K562 (cell line): ENCODE measurements at regions not wholly inside any gene's neighbourhood (a gene's known extent, or its start where the extent isn't known, plus 50 kb on each side); places are given as distances from the start of the nearest gene placed in this dataset.

Source experiments
- HEY1 ChIP-seq: fragments of 250-450 bp; sonication (Bioruptor Pico); IDR thresholded peaks from 2 replicates; pipeline ENCODE4 v1.5.0; 2020; ENCODE audit warnings: mild to moderate bottlenecking, moderate library complexity, borderline replicate concordance
- NKRF ChIP-seq: fragments of 450-650 bp; IDR thresholded peaks from 2 replicates; pipeline ENCODE4 v1.6.1; 2016; ENCODE audit warnings: borderline replicate concordance
- PHB2 ChIP-seq: fragments of 450-650 bp; IDR thresholded peaks from 2 replicates; pipeline ENCODE4 v1.6.1; 2017; ENCODE audit warnings: low read depth
- SIX5 ChIP-seq, 2 experiments: IDR thresholded peaks; 2 replicates each; pipeline ENCODE4 v1.6.1; 2011; ENCODE audit warnings: low read length in 2 of 2, borderline replicate concordance in 1 of 2, low read depth in 1 of 2, mild to moderate bottlenecking in 1 of 2, moderate library complexity in 1 of 2; ENCODE audit not compliant: insufficient read depth in 1 of 2
- TFE3 ChIP-seq: fragments of 450-650 bp; formaldehyde crosslinking; IDR thresholded peaks from 2 replicates; pipeline ENCODE4 v1.4.0; 2020; ENCODE audit warnings: mild to moderate bottlenecking, mixed read lengths
- UBTF ChIP-seq, 2 experiments: IDR thresholded peaks; 2 replicates each; pipeline ENCODE4 v1.6.1; 2012; ENCODE audit warnings: improper control_type of control experiment in 2 of 2, low read depth in 2 of 2, low read length in 2 of 2, borderline replicate concordance in 1 of 2
- ZFX ChIP-seq: sonication (generic); formaldehyde crosslinking; IDR thresholded peaks from 2 replicates; pipeline ENCODE4 v1.8.0; 2022; ENCODE audit warnings: mild to moderate bottlenecking, missing genetic modification reagents, moderate library complexity
- ZNF253 ChIP-seq: fragments of 250-450 bp; sonication (Bioruptor Pico); conservative IDR thresholded peaks from 2 replicates; pipeline ENCODE4 v1.6.1; 2021; ENCODE audit warnings: mild to moderate bottlenecking

- TF ChIP-seq UBTF (IDR thresholded peaks at IDR 0.05; ENCODE audit: borderline replicate concordance in 1 of 2, low read depth in 2 of 2, low read length in 2 of 2) (no peak), HEY1 (no peak), PHB2 (no peak), TFE3 (CRISPR knock-in tag) (no peak), SIX5 (IDR thresholded peaks at IDR 0.05; ENCODE audit: borderline replicate concordance in 1 of 2, insufficient read depth in 1 of 2, low read depth in 1 of 2, low read length in 2 of 2) (no peak), NKRF (no peak), ZNF253 (CRISPR knock-in tag) (no peak), ZFX (CRISPR knock-in tag) (no peak)
- TF ChIP-seq, all 486 proteins: peak for 0
These were observed 749.0 kb upstream of the ZEB2 start (continued) for GRCh38 chr2:145268931-145269330.
